ENCODE measurements at regions not wholly inside any gene's neighbourhood (a gene's known extent, or its start where the extent isn't known, plus 50 kb on each side); places are given as distances from the start of the nearest gene placed in this dataset.

- DNase-seq, result no peak
Measured at GRCh38 chr15:37165395-37165794, 65.0 kb upstream of the MEIS2 start.

GRCh38 chr15:37166402-37166801 lies 66.1 kb upstream of the MEIS2 start:
- DNase-seq, result no peak

- no peak for DNase-seq
Measured at GRCh38 chr15:37181339-37181738, 81.0 kb upstream of the MEIS2 start.

GRCh38 chr15:37199545-37199944 lies 99.2 kb upstream of the MEIS2 start:
- DNase-seq, result no peak

- DNase-seq, result no peak
Measured at GRCh38 chr15:37203050-37203449, 102.7 kb upstream of the MEIS2 start.

- no peak for DNase-seq
Measured at GRCh38 chr15:37204692-37205091, 104.3 kb upstream of the MEIS2 start.

- DNase-seq, result no peak
Measured at GRCh38 chr15:37206690-37207089, 106.3 kb upstream of the MEIS2 start.

- DNase-seq, result no peak
Measured at GRCh38 chr15:37208146-37209040, 108.0 kb upstream of the MEIS2 start.

- no peak for DNase-seq
Measured at GRCh38 chr15:37209041-37209363, 108.7 kb upstream of the MEIS2 start.

- DNase-seq, result no peak
Measured at GRCh38 chr15:37217567-37217966, 117.2 kb upstream of the MEIS2 start.

GRCh38 chr15:37218351-37218916 lies 118.1 kb upstream of the MEIS2 start:
- DNase-seq, result no peak

GRCh38 chr15:37219211-37219701 lies 118.9 kb upstream of the MEIS2 start:
- DNase-seq, result no peak

- peak; percentile 30 for DNase-seq
Measured at GRCh38 chr15:37220949-37221670, 120.8 kb upstream of the MEIS2 start.

GRCh38 chr15:37221671-37222145 lies 121.4 kb upstream of the MEIS2 start:
- no peak for DNase-seq

- no peak for DNase-seq
Measured at GRCh38 chr15:37223089-37223488, 122.7 kb upstream of the MEIS2 start.

GRCh38 chr15:37229855-37230619 lies 129.7 kb upstream of the MEIS2 start:
- DNase-seq, result no peak

- no peak for DNase-seq
Measured at GRCh38 chr15:37245358-37245757, 145.0 kb upstream of the MEIS2 start.

GRCh38 chr15:37246065-37246464 lies 145.7 kb upstream of the MEIS2 start:
- peak; percentile 51 for DNase-seq

- no peak for DNase-seq
Measured at GRCh38 chr15:37246856-37247255, 146.5 kb upstream of the MEIS2 start.

- no peak for DNase-seq
Measured at GRCh38 chr15:37249249-37249648, 148.9 kb upstream of the MEIS2 start.

GRCh38 chr15:37252530-37252929 lies 152.2 kb upstream of the MEIS2 start:
- no peak for DNase-seq

- peak; percentile 65 for DNase-seq
Measured at GRCh38 chr15:37253877-37254276, 153.5 kb upstream of the MEIS2 start.

GRCh38 chr15:37260255-37260654 lies 159.9 kb upstream of the MEIS2 start:
- no peak for DNase-seq

Data from NCI-H226 (cell line).